ENCODE measurements at regions not wholly inside any gene's neighbourhood (a gene's known extent, or its start where the extent isn't known, plus 50 kb on each side); places are given as distances from the start of the nearest gene placed in this dataset.
"Not testable (repeated sequence)": the region's sequence is repeated elsewhere in the genome, so short reads cannot be mapped to it uniquely, and the experiment has no call there.

- no peak for DNase-seq (ENCODE audit: low spot score)
Observed at GRCh38 chr12:93080452-93080851, 151.4 kb upstream of the EEA1 start.

DNA sequence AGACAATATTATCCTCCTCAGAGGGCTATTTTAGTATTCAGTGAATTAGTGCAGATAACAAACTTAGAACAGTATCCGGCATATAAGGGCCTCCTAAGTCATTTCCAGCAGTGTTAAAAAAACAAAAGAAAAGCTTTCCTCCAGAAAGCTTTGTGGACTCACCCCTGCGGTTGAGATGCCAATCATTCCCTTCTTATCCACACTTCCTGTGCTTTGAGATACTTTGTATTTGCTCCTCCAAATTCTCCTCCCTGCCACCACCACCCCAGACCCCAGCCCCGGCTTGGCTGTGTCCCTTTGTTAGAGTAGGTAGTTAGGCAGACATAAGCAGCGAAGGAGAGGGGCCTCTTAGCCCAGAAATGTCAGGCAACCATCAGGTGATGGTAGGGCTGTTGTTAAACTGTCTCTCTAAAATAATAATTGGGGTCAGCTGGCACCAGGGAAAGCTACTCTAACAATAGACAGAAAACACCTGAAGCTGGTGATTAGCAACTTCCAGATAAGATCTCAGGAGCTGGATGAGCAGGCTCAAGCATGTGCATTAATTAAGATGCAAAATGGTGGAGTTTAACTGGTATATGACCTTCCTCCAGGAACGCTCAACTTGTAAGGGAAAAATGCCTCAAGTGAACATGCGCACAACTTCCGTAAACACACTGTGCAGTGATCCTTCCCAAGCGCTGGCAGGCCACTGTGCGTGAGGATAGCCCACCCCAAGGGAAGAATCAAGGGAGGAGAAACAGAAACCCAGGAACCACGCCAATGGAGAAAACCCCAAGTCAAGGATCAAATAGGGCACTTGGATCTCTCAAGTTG, 152.1 kb upstream of the EEA1 start:
- DNase-seq (ENCODE audit: low spot score), result no peak

DNA sequence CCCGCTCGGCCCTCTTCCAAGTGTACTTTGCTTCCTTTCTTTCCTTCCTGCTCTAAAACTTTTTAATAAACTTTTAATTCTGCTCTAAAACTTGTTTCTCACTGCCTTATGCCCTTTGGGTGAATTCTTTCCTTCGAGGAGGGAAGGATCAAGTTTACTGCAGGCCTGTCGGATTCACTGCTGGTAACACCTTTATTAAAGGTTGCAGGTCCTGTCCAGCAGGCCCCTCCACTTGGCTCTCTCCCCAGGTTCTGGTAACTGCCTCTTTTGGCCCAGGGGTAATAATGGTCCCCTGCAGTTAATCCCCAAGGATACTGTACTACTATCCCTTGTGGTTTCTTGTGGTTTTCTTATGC, 152.7 kb upstream of the EEA1 start:
- no peak for DNase-seq (ENCODE audit: low spot score)

DNA sequence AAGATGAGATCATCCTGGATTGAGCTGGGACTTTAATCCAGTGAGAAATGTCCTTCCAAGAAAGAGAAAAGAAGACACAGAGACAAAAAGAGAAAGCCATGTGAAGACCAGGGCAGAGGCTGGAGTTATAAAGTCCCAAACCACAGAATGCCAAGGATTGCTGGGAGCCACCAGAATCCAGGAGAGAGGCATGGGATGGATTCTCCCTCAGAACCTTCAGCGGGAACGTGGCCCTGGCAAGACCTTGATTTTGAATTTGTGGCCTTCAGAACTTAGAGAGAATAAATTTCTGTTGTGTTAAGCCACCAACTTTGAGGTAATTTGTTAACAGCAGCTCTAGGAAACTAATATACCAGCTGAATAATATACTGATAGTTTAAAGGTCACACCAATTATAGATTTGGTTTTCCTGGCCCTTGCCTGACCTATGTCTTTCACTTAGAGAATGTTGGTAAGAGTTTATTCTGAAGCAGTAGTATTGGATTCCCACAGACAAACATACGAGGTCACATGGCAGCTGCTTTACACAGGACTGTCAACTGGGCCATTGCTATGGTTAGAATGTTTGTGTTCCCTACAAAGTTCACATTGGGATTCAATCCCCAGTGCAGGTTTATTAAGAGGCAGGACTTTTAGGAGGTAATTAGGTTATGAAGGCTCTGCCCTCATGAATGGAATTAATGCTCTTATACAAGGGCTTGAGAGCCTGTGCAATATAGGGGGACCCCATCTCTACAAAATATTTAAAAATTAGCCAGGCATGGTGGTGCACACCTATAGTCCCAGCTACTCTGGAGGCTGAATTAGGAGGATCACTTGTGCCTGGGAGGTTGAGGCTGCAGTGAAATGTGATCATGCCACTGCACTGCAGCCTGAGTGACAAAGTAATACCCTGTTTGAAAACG, 156.5 kb upstream of the EEA1 start:
- no peak for DNase-seq (ENCODE audit: low spot score)

- DNase-seq (ENCODE audit: low spot score), result no peak
Observed at GRCh38 chr12:93086288-93086727, 157.2 kb upstream of the EEA1 start.

DNA sequence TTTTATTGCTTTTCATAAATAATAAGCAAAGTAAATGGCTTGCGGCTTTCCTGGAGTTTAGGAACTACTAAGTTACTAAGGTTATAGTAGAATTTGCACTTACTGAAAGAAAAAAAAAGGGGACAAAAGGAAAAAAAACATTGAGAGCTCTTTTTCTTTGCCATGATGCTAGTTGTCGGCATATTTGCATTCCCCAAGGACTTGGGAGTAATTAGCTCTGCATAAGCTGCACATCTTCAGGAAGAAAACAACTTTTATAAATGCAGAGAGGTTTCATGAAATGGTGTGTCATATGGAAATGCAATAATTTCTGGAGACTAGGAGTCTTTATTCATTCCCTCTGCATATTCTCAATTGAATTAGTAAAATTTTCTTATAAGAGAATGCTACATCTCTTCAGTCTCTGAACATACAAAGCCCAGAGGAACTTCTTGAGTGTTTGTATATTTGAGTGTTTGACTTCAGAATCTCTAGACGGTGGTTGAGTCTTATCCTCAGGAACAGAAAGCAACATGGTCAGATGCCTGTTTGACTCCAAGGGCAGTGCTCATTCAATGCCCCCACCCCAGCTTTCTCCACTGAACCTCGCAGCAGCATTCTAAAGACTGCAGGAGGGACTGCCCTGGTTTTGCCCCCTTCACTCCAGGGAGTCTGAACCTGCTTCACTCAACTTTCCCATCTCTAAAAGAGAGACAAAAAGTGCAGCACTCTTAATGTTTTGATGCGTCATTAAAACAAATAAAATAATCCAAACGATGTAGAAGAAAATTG, 158.9 kb upstream of the EEA1 start:
- DNase-seq (ENCODE audit: low spot score), result no peak

DNA sequence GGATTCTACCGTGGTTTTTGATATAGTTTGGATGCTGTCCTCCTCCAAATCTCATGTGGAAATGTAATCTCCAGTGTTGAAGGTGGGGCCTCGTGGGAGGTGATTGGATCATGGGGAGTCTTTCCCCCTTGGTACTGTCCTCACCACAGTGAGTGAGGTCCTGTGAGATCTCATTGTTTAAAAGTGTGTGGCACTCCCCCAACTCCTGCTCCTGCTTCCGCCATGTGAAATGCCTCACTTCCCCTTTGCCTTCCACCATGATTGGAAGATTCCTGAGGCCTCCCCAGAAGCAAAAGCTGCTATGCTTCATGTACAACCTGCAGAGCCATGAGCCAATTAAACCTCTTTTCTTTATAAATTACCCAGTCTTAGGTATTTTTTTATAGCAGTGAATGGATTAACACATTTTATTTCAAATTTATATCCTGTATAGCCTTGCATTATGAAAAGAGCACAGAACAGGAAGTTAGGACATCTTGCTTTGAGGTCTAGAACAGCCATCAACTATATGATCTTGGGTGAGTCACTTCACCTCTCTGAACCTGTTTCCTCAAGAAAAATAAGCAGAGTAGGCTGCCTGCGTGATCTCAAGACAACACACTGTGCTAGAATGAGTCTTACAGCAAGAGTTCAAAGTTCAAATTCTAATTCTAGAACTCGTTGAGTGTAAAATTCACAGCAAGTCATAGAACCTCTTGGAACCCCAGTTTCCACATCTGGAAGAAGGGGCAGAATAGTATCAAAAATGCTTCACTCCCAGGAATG, 160.9 kb upstream of the EEA1 start:
- DNase-seq (ENCODE audit: low spot score), result no peak

GRCh38 chr12:93090731-93091172, 161.7 kb upstream of the EEA1 start:
- DNase-seq (ENCODE audit: low spot score), result no peak

- no peak for DNase-seq (ENCODE audit: low spot score)
Observed at GRCh38 chr12:93091886-93092648, 163.0 kb upstream of the EEA1 start.

DNA sequence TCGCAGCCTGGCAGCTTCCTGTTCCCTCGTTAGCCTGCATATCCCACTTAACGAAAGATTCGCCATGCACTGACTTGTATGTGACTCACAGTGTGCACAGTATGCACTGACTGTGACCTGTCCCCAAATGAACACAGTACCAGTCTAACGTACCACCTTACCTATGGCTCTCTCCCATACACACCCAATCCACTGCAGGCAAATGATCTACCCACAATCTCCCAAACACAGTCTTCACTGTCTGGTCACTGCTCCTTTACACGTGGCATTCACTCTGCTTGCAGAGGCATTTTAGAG, 163.5 kb upstream of the EEA1 start:
- DNase-seq (ENCODE audit: low spot score), result no peak

DNA sequence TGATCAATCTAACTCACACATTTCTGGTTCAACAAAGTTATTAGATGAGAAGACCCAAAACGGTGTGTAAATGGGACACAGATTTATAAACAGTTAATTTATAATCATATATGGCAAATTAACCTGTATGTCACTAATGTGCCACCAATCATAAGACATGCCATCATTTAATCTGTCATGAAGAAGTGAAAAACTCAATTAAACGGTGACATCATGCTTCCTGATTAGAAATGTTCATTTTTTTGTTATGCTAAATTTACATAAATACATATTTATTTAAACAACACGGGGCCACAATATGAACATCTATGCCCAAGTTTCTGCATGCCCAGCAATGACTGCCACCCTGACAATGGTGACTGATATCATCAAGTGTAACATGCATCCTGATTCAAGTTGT, 164.1 kb upstream of the EEA1 start:
- DNase-seq (ENCODE audit: low spot score), result no peak

- DNase-seq (ENCODE audit: low spot score), result not testable (repeated sequence)
Observed at GRCh38 chr12:93094222-93094621, 165.1 kb upstream of the EEA1 start.

- DNase-seq (ENCODE audit: low spot score), result no peak
Observed at GRCh38 chr12:93094988-93095737, 166.1 kb upstream of the EEA1 start.

- no peak for DNase-seq (ENCODE audit: low spot score)
Observed at GRCh38 chr12:93097417-93097816, 168.3 kb upstream of the EEA1 start.

DNA sequence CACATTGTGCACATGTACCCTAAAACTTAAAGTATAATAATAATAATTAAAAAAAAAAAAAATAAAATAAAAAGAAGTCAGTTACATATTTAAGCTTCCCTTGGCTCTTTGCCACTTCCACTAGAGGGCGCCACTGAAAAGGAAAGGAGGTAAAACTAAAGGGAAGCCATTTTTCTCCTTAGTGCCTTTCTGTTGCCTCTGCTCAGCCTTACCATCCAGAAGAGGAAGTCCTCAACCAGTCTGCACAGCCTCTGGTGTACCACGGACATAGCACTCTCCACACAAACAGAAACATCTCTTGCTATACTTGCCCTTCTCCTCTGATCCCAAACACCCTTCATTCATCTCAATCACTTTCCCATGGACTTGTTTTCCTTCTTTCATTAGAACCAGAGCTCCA, 169.0 kb upstream of the EEA1 start:
- peak; percentile 61 for DNase-seq (ENCODE audit: low spot score)

GRCh38 chr12:93099792-93100191, 170.7 kb upstream of the EEA1 start:
- DNase-seq (ENCODE audit: low spot score), result no peak

- DNase-seq (ENCODE audit: low spot score), result no peak
Observed at GRCh38 chr12:93100610-93101009, 171.5 kb upstream of the EEA1 start.

- DNase-seq (ENCODE audit: low spot score), result no peak
Observed at GRCh38 chr12:93101367-93101766, 172.3 kb upstream of the EEA1 start.

- DNase-seq (ENCODE audit: low spot score), result no peak
Observed at GRCh38 chr12:93102312-93102711, 173.2 kb upstream of the EEA1 start.

GRCh38 chr12:93102744-93103143, 173.6 kb upstream of the EEA1 start:
- no peak for DNase-seq (ENCODE audit: low spot score)
